H1 (cell line): ENCODE measurements at regions not wholly inside any gene's neighbourhood (a gene's known extent, or its start where the extent isn't known, plus 50 kb on each side); places are given as distances from the start of the nearest gene placed in this dataset.

Experiments
- GABPA ChIP-seq: IDR thresholded peaks from 2 replicates; pipeline ENCODE4 v1.6.1; 2011; ENCODE audit warnings: mild to moderate bottlenecking, low read length, moderate library complexity, borderline replicate concordance; ENCODE audit not compliant: insufficient read depth
- SIN3A ChIP-seq, 2 experiments: IDR thresholded peaks in 1 of 2; conservative IDR thresholded peaks in 1 of 2; 2 replicates each; pipeline ENCODE4 v1.6.1; 2011 to 2012; ENCODE audit warnings: low read length in 2 of 2, improper control_type of control experiment in 1 of 2, low read depth in 1 of 2, mild to moderate bottlenecking in 1 of 2
- SP2 ChIP-seq: IDR thresholded peaks from 2 replicates; pipeline ENCODE4 v1.6.1; 2012; ENCODE audit warnings: mild to moderate bottlenecking, low read length, inconsistent platforms
- TCF12 ChIP-seq: IDR thresholded peaks from 2 replicates; pipeline ENCODE4 v1.6.1; 2011; ENCODE audit warnings: low read depth, mild to moderate bottlenecking, low read length

DNA sequence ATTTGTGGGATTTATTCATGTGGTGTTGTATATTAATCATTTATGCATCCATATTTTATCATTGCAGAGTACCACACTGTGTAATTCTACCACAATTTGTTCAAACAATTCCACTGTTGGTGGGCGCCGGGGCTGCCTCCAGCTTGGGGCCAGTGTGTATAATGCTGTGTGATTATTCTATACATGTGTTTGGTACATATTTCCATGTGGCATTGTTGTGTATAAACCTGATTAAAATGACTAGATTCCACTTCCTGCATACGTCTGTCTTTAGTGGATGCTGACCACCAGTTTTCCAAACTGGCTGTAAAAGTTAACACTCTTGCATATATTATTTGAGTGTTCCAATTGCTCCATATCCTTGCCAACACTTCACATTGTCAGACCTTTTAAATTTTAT lies 1213.8 kb downstream of the TBC1D22A start (continued):
- TF ChIP-seq SP2 (no peak), TCF12 (no peak), SIN3A (conservative IDR thresholded peaks at IDR 0.05 in 1 of 2, IDR thresholded peaks at IDR 0.05 in 1 of 2; ENCODE audit: low read depth in 1 of 2, low read length in 2 of 2) (no peak), GABPA (no peak)
